H1 (cell line): ENCODE measurements at regions not wholly inside any gene's neighbourhood (a gene's known extent, or its start where the extent isn't known, plus 50 kb on each side); places are given as distances from the start of the nearest gene placed in this dataset.
"Not testable (repeated sequence)": the region's sequence is repeated elsewhere in the genome, so short reads cannot be mapped to it uniquely, and the experiment has no call there.

Experiments
- CTCF ChIP-seq, 3 experiments: IDR thresholded peaks; 1 replicate in 2 of 3; 2 replicates in 1 of 3; pipeline versions ENCODE4 v1.5.1 to v1.6.1; 2011; ENCODE audit warnings: low read length in 3 of 3, mild to moderate bottlenecking in 3 of 3, inconsistent platforms in 2 of 3, low read depth in 1 of 3, moderate library complexity in 1 of 3; ENCODE audit not compliant: insufficient read depth in 1 of 3; ENCODE audit errors: control extremely low read depth in 1 of 3
- MAX ChIP-seq: IDR thresholded peaks from 2 replicates; pipeline ENCODE4 v1.6.1; 2012; ENCODE audit warnings: inconsistent platforms
- POLR2AphosphoS5 ChIP-seq: IDR thresholded peaks from 2 replicates; pipeline ENCODE4 v1.6.1; 2011; ENCODE audit warnings: low read depth, low read length
- SP1 ChIP-seq: IDR thresholded peaks from 2 replicates; pipeline ENCODE4 v1.6.1; 2011; ENCODE audit warnings: low read depth, low read length
- TAF1 ChIP-seq: IDR thresholded peaks from 2 replicates; pipeline ENCODE4 v1.6.1; 2011; ENCODE audit warnings: mild to moderate bottlenecking, low read depth, low read length
- ZNF274 ChIP-seq: IDR thresholded peaks from 2 replicates; pipeline ENCODE4 v1.7.0; 2012; ENCODE audit warnings: low read length, borderline replicate concordance; ENCODE audit errors: extremely low read depth

- not testable (repeated sequence) for TF ChIP-seq CTCF (IDR thresholded peaks at IDR 0.05; ENCODE audit: control extremely low read depth in 1 of 3, insufficient read depth in 1 of 3, low read depth in 1 of 3, low read length in 3 of 3); ZNF274; TAF1; MAX; POLR2AphosphoS5; SP1
Observed at GRCh38 chr18:47690778-47691177, 239.7 kb downstream of the SMAD2 start.
